ENCODE measurements at regions not wholly inside any gene's neighbourhood (a gene's known extent, or its start where the extent isn't known, plus 50 kb on each side); places are given as distances from the start of the nearest gene placed in this dataset.

- Histone ChIP-seq H3K9me3 (no peaks in the 10 kb centered on the region), H3K27ac (no peak overlapping the region), H3K4me1 (no peaks in the 10 kb centered on the region), H3K27me3 (no peaks in the 10 kb centered on the region), H3K36me3 (no peaks in the 10 kb centered on the region), H3K4me3 (no peak overlapping the region)
- intact Hi-C loops (cut with DNase I; ENCODE audit: low total_unique reads): no loop called here
- TF ChIP-seq CTCF (IDR thresholded peaks at IDR 0.05) (no peak), POLR2A (IDR thresholded peaks at IDR 0.05) (no peak)
- no peak for DNase-seq
Observed at GRCh38 chr2:53353135-53354114, 414.2 kb upstream of the CHAC2 start.

- intact Hi-C loops (cut with DNase I; ENCODE audit: low total_unique reads): no loop called here
- DNase-seq: no peak
- Histone ChIP-seq H3K9me3 (no peaks in the 10 kb centered on the region), H3K36me3 (no peaks in the 10 kb centered on the region), H3K27ac (no peak overlapping the region), H3K4me1 (no peaks in the 10 kb centered on the region), H3K27me3 (no peaks in the 10 kb centered on the region), H3K4me3 (no peak overlapping the region)
- TF ChIP-seq POLR2A (IDR thresholded peaks at IDR 0.05) (no peak), CTCF (IDR thresholded peaks at IDR 0.05) (no peak)
Observed at GRCh38 chr2:53347269-53347668, 420.3 kb upstream of the CHAC2 start.

- no peaks in the 10 kb centered on the region for H3K4me1 ChIP-seq
- H3K27me3 ChIP-seq: no peaks in the 10 kb centered on the region
- intact Hi-C loops (cut with DNase I; ENCODE audit: low total_unique reads): no loop called here
Observed at GRCh38 chr2:53342248-53342647, 425.4 kb upstream of the CHAC2 start.

GRCh38 chr2:53334610-53335009 is 433.0 kb upstream of the CHAC2 start:
- H3K27me3 ChIP-seq: no peaks in the 10 kb centered on the region
- no peaks in the 10 kb centered on the region for H3K36me3 ChIP-seq
- H3K9me3 ChIP-seq: no peaks in the 10 kb centered on the region
- intact Hi-C loops (cut with DNase I; ENCODE audit: low total_unique reads): no loop called here
- no peak for TF ChIP-seq POLR2A (IDR thresholded peaks at IDR 0.05)
- TF ChIP-seq CTCF (IDR thresholded peaks at IDR 0.05): no peak
- H3K4me3 ChIP-seq: no peak overlapping the region
- DNase-seq: no peak
- no peaks in the 10 kb centered on the region for H3K4me1 ChIP-seq
- no peak overlapping the region for H3K27ac ChIP-seq

More at GRCh38 chr2:53342248-53342647, 425.4 kb upstream of the CHAC2 start:
- Histone ChIP-seq H3K27ac (no peak overlapping the region), H3K36me3 (no peaks in the 10 kb centered on the region), H3K4me3 (no peak overlapping the region), H3K9me3 (no peaks in the 10 kb centered on the region)
- no peak for TF ChIP-seq POLR2A (IDR thresholded peaks at IDR 0.05)
- TF ChIP-seq CTCF (IDR thresholded peaks at IDR 0.05): no peak
- no peak for DNase-seq

- no peak overlapping the region for H3K4me3 ChIP-seq
- H3K4me1 ChIP-seq: no peaks in the 10 kb centered on the region
- H3K27me3 ChIP-seq: no peaks in the 10 kb centered on the region
- H3K9me3 ChIP-seq: no peaks in the 10 kb centered on the region
- DNase-seq: no peak
- TF ChIP-seq POLR2A (IDR thresholded peaks at IDR 0.05) (no peak), CTCF (IDR thresholded peaks at IDR 0.05) (no peak)
- intact Hi-C loops (cut with DNase I; ENCODE audit: low total_unique reads): no loop called here
- H3K27ac ChIP-seq: no peak overlapping the region
- no peaks in the 10 kb centered on the region for H3K36me3 ChIP-seq
Observed at GRCh38 chr2:53331667-53332066, 435.9 kb upstream of the CHAC2 start.
